ENCODE measurements at regions not wholly inside any gene's neighbourhood (a gene's known extent, or its start where the extent isn't known, plus 50 kb on each side); places are given as distances from the start of the nearest gene placed in this dataset.

DNA sequence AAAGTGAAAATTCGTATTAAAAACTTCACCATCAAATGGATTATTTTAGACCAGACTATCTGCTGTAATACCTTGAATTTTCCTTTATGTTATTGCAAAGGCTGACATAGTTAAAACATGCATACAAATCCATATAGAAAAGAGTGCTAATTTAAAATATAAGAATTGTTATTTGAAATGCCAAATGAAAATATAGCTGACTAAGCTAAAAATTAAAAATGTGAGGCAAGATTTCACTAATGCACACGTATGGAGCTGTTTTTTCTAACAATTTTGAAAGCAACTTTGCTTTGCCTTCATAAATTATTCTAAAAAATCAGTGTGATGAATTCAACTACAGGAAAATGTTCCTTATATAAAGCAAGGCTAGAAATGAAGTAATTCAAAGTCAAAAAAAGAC, 62.5 kb downstream of the MPP7 start:
- TF ChIP-seq EZH2 (IDR thresholded peaks at IDR 0.05) (no peak), POLR2AphosphoS5 (IDR thresholded peaks at IDR 0.05; ENCODE audit: borderline replicate concordance, low read depth, low read length) (no peak)

Measured in SK-N-MC (cell line).